8988T (cell line): ENCODE measurements at regions not wholly inside any gene's neighbourhood (a gene's known extent, or its start where the extent isn't known, plus 50 kb on each side); places are given as distances from the start of the nearest gene placed in this dataset.
"Not testable (repeated sequence)": the region's sequence is repeated elsewhere in the genome, so short reads cannot be mapped to it uniquely, and the experiment has no call there.

Source experiments
- DNase-seq: peaks from one replicate; pipeline ENCODE4 v3.0.0; 2011

DNA sequence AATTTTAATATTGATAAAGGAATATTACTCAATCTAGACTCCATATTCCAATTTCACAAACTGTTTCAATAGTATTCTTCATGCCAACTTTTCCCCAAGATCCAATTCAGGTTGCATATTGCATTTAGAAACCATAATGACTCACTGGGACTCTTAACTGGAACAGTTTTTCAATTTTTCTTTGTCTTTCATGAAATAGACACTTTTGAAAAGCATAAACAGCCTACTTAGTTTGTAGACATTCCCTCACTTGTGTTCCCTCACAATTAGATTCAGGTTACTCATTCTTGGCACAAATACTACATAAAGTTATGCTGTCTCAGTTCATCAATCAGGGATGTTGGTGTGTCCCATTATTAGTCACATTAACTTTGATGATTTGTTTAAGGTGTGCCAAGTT lies 1768.4 kb upstream of the PIK3C3 start:
- no peak for DNase-seq

DNA sequence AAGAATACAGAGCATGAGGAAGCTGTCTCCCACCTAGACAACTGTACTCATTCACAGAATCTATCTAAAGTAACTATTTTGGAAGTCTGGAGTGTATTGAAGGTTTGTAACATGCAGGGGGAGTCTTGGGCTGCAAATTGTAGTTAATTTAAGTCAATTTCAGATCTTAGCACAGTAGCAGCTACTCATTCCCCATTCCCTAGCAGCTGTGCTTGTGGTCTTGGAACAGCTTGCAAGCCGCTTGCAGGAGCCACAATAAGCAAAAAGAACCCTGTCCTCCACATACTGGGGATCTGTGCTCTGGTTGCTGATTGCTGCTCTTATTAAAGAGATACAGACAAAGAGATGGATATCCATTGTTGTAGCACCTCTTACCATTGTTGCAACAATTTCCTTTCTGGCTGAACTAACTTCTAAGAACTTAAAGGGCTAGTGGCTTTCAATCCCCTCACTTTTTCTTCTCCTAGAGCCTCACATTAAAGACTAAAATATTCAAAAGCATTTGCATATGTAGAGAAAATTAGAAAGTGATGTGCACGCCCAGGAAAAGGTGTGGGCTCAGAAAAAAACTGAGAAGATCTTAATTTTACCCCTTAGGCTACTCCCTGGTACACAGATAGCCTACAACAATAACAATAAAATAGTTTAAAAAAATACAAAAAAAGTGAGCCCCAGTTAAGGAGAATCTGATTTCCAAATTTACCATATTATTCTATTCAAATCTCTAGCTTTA lies 1775.1 kb upstream of the PIK3C3 start:
- no peak for DNase-seq

DNA sequence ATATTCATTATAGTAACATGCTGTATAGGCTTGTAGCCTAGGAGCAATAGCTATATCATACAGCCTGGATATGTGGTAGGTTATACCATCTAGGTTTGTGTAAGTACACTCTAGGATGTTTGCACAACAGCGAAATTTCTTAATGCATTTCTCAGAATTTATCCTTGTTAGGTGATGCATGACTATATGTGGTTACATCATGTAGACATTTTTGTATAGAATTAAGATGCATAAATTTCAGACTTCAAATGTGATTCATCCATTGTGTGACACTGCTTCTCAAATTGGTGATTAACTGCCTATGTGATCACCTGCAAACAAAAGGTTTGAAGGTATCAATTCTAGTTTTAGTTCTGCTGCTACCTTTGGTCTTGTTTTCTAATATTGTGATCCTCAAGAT lies 1787.0 kb upstream of the PIK3C3 start:
- DNase-seq: no peak

DNA sequence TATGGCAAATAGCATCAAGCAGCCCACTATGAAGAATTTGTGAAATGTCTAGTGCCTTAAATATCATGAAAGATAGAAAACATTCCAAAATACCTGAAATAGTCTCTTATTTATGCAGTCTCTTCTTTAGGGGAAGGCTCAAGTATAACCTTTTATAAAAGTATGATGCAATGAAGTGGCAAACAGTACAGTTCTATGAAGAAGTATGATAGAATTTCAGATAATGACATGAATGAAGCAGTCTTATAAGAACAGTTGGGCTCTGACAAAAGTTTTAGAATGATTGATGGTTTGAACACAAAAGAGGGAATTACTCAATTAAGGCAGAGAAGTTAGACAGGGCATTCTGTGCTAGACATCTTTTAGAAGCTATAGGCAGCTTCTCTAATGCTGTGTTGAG lies 1791.8 kb upstream of the PIK3C3 start:
- DNase-seq: no peak

DNA sequence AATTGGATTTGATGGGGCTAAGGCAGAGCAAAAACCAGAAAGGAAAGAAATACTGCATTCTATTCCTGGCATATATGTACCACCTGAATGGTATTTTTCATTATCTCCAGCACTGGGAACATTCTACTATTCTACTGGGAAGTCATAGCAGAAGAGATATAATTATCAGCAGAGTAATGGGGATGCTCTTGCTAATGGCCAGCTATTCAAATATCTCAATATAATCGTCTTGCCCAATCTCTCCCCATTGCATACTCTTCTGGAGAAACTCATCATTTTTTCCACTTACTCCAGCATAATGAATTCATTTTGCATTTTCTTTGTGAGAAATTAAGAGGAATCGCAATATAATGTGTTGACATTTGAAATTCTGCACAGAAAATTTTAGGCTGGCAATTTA lies 1794.7 kb upstream of the PIK3C3 start:
- no peak for DNase-seq

DNA sequence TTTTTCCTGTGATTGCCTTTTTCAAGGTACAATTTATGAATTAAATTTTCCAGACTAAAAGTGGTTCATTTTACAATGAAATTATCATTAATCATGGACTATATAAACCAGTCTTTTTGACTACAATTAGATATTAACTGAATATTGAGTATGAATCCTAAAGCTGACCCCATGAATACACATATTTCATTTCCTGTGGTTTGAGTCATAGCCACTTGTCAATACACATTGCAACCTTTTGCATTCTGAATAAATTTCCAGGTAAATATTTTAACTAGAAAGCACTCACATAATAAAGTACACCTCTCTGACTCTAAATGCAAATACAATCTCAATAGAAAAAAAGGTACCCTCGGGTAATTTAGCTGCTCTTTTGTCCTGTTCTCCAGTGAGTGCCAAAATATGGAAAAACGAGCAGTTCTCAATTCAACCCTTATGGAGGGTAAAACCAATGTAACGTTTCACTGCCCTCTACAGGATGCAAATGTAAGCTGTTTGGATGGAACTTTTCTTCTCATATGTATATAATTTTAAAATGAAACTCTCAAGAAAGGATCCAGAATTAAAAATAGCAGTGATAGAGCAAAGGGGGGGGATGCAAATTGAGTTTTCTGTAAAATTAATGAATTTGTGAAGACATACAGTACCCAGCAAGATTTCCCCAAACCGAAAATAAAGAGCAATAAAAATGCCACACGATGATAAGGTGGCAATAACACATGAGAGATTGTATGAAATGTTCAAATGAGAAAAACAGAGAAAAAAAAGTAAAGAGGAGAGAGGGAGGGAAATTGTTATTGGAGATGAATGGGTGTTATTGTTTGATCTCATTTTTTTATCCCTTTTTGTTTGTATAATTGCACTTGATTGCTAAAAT lies 1795.7 kb upstream of the PIK3C3 start:
- DNase-seq: no peak

DNA sequence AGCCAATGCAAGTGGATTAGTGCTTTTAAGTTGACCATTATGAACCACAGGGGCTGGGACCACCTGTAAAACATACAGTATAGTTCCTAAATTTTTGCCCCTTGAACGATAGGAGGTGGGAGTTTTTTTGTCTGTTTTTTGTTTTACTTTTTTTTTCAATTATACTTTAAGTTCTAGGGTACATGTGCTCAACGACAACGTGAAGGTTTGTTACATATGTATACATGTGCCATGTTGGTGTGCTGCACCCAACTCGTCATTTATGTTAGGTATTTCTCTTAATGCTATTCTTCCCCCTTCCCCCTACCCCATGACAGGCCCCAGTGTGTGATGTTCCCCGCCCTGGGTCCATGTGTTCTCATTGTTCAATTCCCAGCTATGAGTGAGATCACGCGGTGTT lies 1797.9 kb upstream of the PIK3C3 start:
- DNase-seq: no peak

DNA sequence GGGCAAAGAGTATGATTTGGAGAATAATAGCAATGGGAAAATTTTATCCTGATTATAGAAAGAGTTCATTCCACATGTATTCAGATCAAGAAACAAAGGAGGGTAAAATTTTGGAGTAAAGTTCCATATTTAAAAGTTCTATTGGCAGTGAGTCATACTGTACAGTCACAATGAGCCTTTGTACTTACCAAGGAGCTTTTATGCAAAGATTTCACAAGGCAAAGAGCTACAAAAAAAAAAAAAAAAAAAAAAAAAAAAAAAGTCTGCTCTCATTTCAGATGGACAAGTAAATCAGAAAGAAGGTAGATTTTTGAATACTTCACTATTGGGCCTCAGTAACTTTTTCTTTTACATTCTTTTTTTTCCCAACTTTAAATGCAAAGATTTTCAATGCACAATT lies 1802.2 kb upstream of the PIK3C3 start:
- DNase-seq: no peak

DNA sequence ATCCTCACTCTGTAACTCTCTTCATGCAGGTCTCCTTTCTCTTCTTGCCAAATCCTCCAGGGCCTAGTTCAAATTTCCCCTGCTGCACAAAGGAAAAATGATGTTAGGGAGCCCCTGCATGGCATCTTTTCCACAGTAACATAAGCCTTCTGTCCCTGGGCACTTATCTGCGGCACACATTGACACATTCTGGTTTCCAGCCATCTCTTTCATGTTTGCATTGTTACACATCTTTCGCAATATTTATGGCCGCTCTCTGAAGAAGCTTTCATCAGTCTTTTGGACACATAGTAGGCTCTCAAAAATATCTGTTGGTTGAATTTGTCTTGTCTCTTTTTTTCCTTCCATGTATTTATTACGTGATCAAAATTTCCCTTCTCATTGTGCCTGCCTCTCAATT lies 1806.1 kb upstream of the PIK3C3 start:
- no peak for DNase-seq

DNA sequence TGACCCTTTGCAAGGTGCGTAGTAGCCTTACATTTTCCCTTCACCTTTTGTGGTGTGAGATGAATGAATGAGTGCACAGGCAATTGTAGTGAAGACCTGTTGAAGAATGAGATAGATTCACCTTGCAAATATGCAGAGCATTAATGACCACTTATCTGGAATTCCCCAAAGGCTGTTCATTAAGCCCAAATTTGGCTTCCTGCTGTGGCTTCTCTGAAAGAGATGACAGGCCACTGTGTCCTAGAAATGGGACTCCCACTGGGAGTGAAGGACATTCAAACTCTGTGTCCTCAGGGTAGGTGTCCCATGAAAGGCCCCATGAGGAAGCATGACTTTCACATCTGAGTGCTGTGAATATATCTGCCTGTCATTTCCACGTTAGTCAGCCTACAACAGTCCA lies 1821.8 kb upstream of the PIK3C3 start:
- DNase-seq: no peak

DNA sequence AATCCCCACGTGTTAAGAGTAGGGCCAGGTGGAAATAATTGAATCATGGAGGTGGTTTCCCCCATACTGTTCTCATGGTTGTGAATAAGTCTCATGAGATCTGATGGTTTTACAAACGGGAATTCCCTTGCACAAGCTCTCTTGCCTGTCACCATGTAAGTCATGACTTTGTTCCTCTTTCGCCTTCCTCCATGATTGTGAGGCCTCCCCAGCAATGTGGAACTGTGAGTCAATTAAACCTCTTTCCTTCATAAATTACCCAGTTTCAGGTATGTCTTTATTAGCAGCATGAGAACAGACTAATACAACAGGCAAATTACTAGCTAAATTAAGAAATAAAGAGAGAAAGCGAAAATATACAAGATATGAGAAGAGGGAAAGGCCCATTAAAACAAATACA lies 1822.6 kb upstream of the PIK3C3 start:
- DNase-seq: not testable (repeated sequence)

DNA sequence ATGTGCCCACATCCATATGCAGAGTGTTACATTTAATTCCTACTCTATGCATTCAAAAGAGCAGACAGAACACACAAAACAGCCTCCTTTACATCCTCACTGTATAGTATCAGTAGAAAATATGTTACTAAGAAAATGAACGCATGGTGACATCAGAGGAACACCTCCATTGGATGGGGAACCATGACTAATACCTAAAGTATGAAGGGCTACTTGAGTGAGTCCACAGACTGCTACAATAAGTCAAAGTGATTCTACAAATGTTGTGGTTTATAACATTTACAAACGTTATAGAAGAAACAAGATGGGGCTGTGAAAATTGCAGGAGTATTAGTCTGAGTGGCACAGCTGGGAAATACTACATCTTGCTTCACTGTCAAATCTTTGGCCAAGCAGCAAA lies 1830.9 kb upstream of the PIK3C3 start:
- DNase-seq: no peak

DNA sequence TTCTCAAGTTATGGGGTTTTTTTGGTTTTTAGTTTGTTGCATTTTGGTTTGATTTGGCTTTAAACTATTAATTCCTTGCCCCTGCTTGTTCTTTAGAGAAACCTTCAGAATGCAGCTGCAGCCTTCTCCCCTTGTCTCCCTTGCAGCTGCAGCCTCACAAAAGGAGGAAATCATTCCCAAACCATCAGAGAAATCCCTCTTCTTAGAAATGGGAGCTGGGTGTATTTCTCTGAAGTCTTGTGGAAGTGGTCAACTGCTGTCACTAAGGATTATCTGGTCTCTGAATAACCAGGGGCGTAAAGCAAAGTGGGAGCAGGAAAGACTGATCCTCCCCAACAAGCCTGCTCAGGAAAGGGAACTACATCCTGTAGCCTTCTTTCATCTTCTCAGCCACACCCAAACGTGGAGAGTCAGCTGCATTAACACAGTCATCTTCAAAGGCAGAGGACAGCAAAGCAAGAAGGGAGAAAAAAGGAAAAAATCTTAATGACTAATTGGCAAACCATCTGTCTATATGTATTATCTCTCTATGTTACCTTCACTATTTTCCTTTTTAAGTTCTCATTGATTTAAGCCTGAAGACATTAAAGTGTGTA lies 1834.1 kb upstream of the PIK3C3 start:
- DNase-seq: no peak

DNA sequence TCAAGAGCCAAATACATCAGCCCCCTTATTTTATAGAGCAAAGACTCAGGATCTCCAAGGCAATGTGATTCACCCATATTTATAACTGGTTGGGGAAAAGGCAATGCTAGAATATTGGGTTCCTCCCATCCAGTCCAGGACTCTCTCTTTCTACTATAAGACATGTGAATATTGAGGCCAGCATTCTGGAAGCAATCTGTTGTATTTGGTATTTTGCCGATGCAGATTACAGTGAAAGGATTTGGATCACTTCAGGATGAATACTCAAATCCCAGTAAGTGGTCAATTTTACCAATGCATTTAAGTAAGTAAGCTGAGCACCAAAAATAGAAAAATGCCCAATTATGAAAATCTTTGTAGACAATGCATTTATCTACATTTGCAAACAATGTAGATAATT lies 1834.7 kb upstream of the PIK3C3 start:
- DNase-seq: no peak

DNA sequence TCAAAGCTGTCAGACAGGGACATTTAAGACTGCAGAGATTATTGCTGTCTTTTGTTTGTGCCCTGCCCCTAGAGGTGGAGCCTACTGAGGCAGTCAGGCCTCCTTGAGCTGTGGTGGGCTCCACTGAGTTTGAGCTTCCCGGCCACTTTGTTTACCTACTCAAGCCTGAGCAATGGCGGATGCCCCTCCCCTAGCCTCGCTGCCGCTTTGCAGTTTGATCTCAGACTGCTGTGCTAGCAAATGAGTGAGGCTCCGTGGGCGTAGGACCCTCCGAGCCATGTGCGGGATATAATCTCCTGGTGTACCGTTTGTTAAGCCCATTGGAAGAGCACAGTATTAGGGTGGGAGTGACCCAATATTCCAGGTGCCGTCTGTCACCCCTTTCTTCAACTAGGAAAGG lies 1835.5 kb upstream of the PIK3C3 start:
- not testable (repeated sequence) for DNase-seq

DNA sequence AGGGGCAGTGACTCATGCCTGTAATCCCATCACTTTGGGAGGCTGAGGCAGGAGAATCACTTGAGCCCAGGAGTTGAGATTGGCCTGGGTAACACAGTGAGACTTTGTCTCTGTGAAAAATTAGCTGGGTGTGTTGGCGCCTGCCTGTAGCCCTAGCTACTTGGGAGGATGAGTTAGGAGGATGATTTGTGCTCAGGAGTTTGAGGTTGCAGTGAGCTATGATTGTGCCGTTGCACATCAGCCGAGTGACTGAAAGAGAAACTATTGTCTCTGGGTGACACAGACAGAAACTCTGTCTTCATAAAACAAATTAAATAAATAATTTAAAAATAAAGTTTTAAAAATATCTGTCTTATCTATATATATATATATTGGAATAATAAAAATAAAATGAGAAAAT lies 1844.6 kb upstream of the PIK3C3 start:
- DNase-seq: no peak

DNA sequence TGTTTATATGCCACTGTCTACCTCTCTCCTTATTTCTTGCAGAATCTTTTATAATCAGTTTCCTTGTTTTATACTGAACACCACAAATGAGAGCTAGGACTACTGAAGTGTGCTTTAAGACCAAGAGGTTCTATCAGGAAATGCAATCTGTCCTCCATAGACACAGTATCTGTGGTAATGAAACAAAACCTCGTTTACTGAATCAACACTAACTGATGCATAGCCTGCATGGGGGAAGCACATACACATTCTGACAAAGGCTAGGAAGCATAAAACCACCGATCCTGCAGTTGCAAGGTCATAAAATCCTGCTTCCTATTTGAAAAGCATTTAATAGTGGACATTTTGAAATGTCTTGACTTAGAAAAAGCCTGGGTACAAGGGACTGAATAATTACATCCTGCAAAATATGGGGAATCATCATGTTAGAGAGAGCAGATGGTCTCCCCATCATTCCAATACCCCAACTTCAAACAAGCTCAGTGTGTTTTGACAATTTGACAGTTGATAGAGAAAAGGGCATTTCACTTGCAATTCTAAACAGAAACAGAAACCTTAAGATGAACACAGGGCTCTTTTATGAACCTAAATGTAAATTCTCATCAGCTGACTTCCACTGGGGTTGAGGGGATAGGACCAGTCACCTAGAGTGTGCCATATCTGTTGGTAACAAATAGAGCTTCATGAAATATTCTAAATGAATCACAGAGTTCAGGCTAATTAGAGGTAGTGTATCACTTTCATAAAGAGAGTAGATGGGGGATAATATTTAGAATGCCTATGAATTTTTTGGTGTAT lies 1845.6 kb upstream of the PIK3C3 start:
- DNase-seq: no peak

DNA sequence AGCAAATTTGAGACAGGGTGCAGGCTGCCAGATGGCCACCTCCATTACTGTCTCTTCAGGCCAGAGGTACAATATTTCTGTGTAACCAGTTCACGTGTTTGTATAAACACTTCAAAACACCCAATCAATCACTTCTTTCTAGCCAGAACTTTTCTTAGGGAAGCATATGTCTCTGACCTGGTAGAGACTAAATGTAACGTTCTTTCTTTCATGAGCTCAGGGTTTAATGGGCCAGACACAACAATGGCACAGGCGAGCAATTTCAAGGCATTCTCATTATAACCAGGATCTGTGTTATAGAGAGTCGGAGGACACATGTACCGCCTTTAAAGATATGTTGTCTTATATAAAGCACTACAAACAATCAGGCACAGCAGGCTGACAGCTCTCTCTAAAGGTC lies 1846.4 kb upstream of the PIK3C3 start:
- DNase-seq: no peak

DNA sequence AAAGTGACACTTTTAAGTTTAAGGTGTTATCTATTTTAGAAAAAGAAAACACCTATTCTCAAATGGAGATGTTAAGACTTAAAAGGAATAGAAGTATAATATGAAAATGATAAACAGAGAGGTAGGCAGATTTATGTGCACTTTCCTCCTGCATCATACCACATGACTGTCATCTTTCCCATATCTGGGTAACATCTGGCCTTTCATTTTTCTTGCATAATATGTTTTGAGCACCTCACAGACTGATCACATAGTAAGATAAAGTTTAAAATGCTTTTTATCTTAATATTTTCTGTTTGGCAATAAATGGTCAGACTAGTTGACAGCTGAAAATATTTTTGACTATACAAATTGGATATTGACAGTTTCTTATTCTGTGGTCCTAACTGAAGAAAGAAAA lies 1852.1 kb upstream of the PIK3C3 start:
- no peak for DNase-seq

DNA sequence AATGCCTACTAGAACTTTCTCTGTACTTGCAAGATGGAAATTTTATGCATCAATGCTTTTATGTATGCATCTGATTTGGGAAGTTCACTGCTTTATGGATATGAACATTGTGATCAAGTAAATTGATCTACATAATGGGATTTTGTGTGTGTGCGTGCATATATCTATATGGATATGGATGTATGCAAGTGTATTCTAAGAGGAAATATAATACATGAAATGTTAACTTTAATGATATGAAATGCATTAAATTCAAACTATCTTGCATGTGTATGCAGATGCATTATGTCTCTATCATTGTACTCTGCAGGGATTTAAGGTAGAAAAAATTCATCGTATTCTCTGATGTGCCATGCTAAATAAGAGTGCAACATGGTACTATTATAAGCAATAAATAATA lies 1855.4 kb upstream of the PIK3C3 start:
- no peak for DNase-seq

DNA sequence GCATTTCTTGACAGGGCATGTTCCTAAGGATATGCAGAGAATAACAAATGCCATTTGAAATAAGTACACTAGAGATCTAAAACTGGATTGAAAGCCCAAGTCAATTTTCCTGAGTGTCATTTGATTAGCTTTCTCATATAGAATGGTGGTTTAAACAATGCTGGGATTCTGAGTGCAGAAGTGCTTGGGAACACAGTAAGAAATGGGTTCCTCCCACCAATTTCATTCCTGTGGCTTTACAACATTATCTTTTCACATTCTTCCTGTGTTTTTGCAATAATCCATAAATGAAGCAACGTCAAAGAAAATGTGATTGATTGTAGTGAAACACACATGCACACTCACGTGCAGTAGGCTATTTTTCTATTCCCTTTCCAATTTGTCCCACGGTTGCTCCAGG lies 1858.4 kb upstream of the PIK3C3 start:
- no peak for DNase-seq

DNA sequence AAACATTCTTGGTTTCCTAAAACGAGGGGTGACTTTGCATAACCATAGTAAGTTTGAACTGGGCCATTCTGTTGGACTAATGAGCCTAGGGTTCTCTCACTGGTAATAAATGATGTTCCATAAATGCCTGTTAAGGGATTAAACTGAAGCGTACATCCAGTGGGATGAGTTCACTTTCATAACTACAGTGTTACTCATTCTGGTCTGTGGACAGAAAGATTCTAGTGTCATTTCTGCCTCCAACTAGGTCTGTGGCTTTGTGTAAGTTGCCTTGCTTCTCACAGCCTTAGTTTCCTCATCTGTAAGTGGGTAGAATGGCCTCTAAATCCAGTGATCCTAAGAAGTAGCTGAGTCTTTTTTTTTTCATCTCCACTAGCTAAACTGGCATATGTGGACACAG lies 1860.6 kb upstream of the PIK3C3 start:
- DNase-seq: no peak

DNA sequence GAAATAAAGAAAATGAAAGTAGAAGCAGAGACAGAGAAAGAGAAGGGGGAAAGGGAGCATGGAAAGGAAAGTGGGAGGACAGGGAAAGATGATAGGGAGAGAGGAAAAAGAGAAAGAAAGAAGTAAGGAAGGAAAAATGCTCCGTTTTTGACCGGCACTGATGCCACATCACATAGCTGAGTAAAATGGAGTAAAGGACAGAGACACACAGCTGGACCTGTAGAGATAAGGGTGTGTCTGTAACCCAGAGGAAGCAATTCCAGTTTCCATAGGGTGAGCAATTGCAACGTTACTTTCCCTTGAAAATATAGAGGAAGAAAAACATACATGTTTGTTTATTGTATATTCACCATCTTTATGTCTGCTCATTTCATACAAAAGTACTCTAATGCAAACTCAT lies 1866.9 kb upstream of the PIK3C3 start:
- no peak for DNase-seq
